LoVo (cell line): ENCODE measurements at regions not wholly inside any gene's neighbourhood (a gene's known extent, or its start where the extent isn't known, plus 50 kb on each side); places are given as distances from the start of the nearest gene placed in this dataset.

Source experiments
- DNase-seq: peaks from one replicate; pipeline ENCODE4 v3.0.0-alpha.2; 2016; ENCODE audit warnings: low spot score

DNA sequence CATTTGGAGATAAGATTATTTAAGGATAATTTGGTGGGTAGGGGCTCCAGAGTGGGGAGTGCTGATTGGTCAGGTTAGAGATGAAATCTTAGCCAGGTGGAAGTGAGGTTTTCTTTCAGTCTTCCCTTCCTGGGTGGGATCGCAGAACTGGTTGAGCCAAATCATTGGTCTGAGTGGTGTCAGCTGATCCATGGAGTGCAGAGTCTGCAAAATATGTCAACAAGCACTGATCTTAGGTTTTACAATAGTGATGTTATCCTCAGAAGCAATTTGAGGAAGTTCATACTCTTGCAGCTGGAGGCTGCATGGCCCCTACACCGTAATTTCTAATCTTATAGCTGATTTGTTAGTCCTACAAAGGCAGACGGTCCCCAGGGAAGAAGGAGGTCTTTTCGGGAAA is 1483.4 kb upstream of the ZEB2 start:
- no peak for DNase-seq

GRCh38 chr2:145994910-145995309 is 1475.0 kb upstream of the ZEB2 start:
- no peak for DNase-seq

DNA sequence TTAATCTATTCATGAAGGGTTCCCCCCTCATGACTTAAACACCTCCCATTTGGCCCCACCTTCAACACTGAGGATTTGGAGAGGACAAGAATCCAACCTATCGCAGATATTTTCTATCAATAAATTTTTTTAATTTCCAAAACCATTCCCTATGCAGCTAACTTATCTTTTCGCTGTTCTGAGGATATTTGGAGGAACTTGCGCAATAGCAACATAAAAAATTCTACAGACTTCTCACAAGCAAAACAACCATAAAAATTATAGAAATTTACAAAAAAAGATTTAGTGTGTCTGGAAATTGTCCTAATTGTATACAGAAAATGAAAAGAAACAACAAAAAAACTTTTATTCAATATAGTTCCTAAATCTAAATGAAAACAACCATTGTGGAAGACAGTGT is 1472.7 kb upstream of the ZEB2 start:
- DNase-seq: no peak

- DNase-seq: no peak
Observed at GRCh38 chr2:145987793-145988192, 1467.9 kb upstream of the ZEB2 start.

DNA sequence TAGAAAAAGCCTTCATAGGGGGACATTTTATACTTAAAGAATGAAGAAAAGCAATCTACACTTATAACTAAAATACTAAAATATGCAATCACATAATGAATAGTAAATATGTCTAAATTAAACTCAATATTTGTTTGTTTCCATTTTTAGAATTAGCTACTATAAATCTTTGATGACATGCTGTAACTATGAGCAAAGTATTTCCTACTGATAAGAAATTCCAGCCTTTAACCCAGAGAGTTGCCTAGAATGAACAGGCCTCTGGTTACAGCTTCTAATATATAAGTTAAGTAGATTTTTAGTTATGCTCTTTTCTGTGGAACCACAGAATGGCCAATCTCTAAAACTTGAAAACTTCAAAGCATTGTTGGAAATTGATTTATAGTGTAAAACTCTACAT is 1465.6 kb upstream of the ZEB2 start:
- no peak for DNase-seq

DNA sequence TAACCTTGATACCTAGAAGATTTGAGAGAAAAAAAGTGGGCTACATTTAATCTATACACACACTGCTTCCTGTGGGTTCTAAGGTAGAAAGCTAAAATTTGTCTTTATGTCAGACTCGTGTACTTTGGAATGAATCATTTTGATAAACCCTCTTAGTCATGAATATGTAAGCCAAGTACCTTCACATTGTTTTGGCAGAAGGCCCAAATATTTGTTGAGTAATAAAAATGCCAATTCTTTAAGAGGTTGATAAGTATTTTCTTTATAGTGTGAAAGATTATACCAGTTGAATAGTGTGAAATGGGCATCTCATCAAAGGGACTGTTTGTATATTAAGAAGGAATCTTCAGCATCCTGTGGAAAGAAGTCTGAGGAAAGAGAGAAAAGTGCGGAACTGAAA is 1464.7 kb upstream of the ZEB2 start:
- peak; percentile 50 for DNase-seq

DNA sequence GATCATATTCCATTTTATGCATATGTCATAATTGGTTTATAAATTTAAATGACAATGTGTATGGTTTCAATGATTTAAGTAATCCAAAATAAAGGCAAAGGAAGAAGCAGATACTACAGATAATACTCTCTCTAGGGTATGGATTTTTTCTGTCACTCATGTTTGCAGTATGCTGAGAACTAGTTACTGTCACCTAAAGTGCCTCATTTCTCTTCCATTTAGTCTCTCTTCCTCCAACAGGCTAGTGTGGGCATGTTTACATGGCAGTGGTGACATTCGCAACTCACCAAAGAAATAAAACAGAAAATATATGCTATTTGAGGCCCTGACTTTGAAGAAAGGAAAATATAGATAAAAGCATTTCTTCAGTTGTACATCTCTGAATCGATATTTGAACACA is 1460.4 kb upstream of the ZEB2 start:
- no peak for DNase-seq

GRCh38 chr2:145975406-145975805 is 1455.5 kb upstream of the ZEB2 start:
- no peak for DNase-seq

- DNase-seq: no peak
Observed at GRCh38 chr2:145961846-145962245, 1441.9 kb upstream of the ZEB2 start.

GRCh38 chr2:145960479-145961163 is 1440.7 kb upstream of the ZEB2 start:
- DNase-seq: no peak

GRCh38 chr2:145958611-145959010 is 1438.7 kb upstream of the ZEB2 start:
- DNase-seq: no peak

DNA sequence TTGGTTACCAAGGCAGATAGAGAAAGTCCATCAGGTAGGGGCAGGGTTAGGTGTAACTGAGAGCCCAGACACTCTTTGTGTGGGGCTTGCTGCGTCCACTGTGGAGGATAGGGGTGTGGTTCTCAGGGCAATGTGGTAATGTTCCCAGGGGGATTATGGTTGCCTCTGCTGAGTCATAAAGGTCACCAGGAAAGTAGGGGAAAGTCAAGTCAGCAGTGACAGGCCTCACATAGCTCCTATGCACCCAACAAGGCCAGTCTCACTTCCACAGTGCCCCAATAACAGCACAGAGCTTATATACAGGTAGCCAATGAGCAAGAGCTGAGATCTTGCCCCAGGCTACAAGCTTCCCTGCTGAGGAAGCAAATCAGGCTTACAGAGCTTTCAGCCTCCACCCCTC is 1438.0 kb upstream of the ZEB2 start:
- peak; percentile 37 for DNase-seq

DNA sequence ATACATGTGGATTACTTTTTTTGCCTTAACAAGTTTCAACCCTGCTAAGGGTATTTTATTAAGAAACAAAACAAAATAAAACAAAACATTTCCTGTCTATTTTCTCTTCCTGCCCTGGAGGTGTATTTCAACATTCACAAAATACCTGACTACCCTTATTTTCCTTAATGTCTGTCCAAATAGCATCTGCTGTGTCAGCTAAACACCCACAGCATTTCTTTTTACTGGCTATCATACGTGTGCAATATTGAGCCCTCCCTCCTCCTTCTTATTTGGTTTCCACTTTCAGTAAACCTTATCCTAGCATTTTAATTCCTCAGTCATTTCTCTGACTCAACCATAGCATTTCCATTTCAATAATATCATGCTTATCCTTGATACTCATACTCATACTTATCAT is 1420.0 kb upstream of the ZEB2 start:
- no peak for DNase-seq

DNA sequence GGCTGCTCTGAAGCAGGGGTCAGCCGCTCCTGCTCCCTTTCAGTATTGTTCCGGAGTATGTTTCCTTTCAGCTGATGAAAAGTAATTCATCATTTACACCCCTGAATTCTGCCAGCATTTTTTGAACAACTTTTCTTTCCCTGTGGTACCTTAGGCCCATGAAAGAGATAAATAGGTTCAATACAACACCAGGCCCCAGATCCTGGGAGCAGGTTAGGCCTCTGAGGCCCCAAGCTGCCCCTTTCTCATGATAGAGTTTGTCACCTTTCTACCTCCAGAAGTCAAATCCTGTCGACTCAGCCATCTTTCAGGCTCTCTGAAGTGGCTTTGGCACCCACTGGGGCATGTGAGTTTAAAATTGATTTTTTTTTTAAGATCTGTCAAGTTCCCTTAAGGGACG is 1415.1 kb upstream of the ZEB2 start:
- DNase-seq: no peak

DNA sequence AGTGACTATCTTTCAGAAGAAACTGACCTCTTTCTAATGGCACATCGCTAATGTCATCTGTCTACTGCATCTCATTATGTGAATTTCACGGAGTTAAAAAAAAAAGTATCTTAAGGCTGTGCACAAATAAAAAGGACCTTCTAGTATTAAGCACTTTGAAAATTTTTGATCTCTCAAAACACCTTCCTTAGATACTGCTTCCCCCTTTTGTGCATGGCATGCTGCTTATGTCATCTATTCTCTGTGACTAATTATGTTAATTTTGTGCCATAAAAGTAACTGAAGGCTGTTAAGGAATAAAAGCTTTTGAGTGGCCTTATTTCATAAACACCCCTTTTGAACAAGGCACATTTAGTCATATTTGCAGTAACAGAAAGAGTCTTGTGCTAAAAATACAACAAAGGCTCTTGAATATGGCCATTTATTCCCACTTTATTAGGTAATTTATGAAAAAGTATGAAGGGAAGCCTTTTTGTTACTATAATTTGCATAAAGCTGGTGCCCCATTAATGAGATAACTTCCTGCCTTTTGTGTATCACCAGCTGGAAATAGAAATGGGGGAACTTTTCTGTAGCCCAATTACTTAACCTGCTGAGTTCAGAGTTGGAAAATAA is 1412.0 kb upstream of the ZEB2 start:
- DNase-seq: no peak

DNA sequence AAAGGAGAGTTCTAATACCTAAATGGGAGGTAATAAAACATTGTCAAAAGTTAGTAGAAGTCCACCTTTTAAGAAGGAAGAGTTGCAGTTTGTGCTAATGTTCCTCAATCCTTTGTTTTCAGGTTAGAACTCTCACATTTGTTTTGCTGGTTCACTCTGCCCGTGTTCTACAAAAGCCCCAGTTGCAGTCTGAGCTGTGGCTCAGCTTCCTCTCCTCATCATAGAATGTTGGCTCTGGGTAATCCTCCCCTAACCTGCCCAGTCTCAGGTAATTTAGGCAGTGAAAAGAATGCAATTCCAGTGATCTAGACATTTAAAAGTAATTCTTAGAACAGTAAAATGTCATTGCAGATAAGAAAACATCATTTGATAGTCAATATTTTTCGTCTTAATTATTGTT is 1410.4 kb upstream of the ZEB2 start:
- no peak for DNase-seq

DNA sequence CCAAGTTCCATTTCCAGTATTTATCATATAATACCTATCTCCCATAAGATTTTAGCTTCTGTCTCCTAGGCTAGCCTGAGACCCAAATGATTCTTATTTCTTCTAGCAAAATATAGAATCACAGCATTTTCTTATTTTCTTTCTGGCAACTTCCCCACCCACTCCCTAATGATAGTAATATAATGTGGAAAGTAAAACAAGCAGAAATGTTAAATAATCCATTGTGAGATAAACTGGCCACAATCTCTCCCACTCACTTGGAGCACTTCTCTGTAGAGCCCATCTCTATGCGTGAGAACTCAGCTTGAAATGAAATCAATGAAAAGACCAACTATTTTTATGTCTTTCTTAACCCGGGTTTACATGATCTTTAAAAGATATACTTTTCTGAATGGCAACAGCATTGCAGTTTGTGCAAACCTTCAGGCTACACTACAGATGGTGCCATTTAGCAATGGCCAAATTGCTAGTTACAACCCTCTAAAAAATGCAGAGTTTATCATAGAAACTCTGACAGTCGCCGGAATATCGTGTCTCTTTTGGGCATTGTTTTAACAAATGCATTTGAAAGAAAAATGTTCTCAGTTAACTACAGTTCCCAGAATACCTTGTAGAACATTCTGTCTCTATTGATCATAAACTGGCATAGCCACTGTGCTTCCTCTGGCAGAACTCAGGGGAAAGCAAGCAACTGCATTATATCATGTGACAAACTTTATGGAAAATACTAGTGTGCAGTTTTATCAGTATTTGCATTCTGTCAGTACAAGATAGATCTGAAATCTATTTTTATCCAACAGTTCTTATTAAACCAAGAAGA is 1407.4 kb upstream of the ZEB2 start:
- DNase-seq: no peak

DNA sequence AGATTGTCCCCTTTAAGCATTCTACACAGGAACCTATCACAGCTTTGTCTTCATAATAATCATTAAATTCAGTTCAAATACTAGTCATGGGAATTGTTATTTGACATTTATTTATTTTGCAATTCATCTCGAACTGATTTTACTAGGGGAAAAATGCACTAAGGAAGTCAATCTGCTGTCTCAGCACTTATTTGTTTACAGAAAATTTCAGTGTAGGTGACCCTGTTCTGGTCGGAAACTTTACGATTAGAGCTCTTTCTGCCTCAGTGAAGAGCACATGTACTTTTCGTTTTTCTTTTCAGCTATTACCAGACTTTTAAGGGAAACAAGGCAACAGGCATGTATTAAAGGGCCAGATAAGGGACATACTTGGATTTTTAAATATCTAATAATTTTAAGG is 1405.7 kb upstream of the ZEB2 start:
- DNase-seq: no peak

DNA sequence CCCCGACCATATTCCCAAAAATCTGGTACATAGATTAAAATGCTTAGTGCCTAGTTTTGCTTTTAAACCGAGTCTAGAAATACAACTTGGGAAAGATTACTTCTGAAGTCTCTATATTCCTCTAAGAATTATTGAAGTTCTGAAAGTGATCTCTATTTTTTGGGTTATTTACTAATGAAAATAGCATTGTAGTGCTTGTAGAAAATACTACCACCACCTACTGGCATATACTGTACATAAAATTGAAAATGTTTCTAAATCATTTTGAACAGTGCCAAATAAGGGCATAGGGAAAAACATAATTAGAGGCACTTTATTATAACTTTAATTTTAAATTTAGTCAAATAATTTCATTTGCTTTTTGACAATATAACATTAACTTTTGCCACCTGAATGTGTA is 1399.6 kb upstream of the ZEB2 start:
- no peak for DNase-seq

GRCh38 chr2:145918951-145919350 is 1399.0 kb upstream of the ZEB2 start:
- no peak for DNase-seq

DNA sequence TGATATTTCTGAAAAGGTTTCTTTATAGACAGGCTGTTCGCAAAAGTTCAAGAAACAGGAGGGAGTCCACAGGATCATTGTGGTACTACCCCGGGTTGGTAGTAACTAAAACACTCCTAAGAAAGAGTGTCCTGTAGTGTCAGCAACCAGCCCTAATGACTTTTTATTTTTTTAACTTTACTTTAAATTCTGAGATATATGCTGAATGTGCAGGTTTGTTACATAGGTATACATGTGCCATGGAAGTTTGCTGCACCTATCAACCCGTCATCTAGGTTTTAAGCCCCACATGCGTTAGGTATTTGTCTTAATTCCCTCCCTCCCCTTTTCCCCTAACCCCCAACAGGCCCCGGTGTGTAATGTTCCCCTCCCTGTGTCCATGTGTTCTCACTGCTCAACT is 1396.9 kb upstream of the ZEB2 start:
- no peak for DNase-seq

DNA sequence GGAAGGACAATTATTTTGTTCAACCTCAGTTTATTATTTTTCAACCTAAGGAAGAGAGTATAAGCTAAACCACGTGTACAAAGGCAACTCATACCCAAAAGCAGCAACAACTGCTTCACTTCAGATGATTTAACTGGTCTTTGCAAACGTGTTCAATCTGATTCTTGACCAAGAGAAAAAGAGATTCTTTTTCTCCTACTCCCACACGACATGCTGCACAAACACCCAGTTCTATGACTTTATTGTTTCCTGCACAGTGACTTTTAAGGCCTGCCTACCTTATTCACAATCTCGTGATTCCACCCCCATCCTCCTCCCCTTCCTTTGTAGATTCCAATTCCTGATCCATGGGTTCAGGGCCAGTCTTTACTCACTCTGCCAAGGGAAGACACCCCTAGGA is 1394.8 kb upstream of the ZEB2 start:
- no peak for DNase-seq

DNA sequence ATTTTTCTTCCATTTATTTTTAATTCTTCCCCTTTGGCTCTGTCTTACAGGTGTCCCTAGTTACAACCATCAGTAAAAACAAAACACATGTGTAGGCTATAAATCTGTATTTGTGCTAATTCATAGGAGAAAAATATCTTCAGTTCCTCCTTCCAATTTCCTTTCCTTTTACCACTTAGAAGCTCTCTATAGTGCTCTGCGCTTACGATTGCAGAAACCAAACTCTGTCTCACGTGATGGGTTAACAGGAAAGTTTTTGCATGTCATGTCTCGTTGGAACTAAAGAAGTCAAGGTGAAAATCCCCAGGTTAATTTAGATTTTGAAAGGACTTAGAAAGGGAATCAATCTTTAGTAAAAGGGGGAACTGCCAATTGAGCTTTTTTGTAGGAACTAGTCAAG is 1390.5 kb upstream of the ZEB2 start:
- no peak for DNase-seq
